ENCODE measurements at regions not wholly inside any gene's neighbourhood (a gene's known extent, or its start where the extent isn't known, plus 50 kb on each side); places are given as distances from the start of the nearest gene placed in this dataset.
"Not testable (repeated sequence)": the region's sequence is repeated elsewhere in the genome, so short reads cannot be mapped to it uniquely, and the experiment has no call there.

- DNase-seq (ENCODE audit: low spot score), result no peak
Observed at GRCh38 chr6:169983651-169984050, 232.2 kb downstream of the ERMARD start.

- no peak for DNase-seq (ENCODE audit: low spot score)
Observed at GRCh38 chr6:169982461-169983386, 231.3 kb downstream of the ERMARD start.

- no peak for DNase-seq (ENCODE audit: low spot score)
Observed at GRCh38 chr6:169981969-169982368, 230.5 kb downstream of the ERMARD start.

GRCh38 chr6:169981568-169981967 is 230.1 kb downstream of the ERMARD start:
- no peak for DNase-seq (ENCODE audit: low spot score)

GRCh38 chr6:169980826-169981450 is 229.5 kb downstream of the ERMARD start:
- no peak for DNase-seq (ENCODE audit: low spot score)

- DNase-seq (ENCODE audit: low spot score), result no peak
Observed at GRCh38 chr6:169979873-169980432, 228.5 kb downstream of the ERMARD start.

GRCh38 chr6:169978615-169979161 is 227.3 kb downstream of the ERMARD start:
- no peak for DNase-seq (ENCODE audit: low spot score)

- no peak for DNase-seq (ENCODE audit: low spot score)
Observed at GRCh38 chr6:169977434-169978265, 226.2 kb downstream of the ERMARD start.

- no peak for DNase-seq (ENCODE audit: low spot score)
Observed at GRCh38 chr6:169976301-169977081, 225.1 kb downstream of the ERMARD start.

- DNase-seq (ENCODE audit: low spot score), result no peak
Observed at GRCh38 chr6:169975701-169976100, 224.3 kb downstream of the ERMARD start.

- no peak for DNase-seq (ENCODE audit: low spot score)
Observed at GRCh38 chr6:169975286-169975685, 223.9 kb downstream of the ERMARD start.

GRCh38 chr6:169974663-169975062 is 223.2 kb downstream of the ERMARD start:
- no peak for DNase-seq (ENCODE audit: low spot score)

- not testable (repeated sequence) for DNase-seq (ENCODE audit: low spot score)
Observed at GRCh38 chr6:169973588-169974467, 222.4 kb downstream of the ERMARD start.

- no peak for DNase-seq (ENCODE audit: low spot score)
Observed at GRCh38 chr6:169972736-169973135, 221.3 kb downstream of the ERMARD start.

GRCh38 chr6:169972101-169972651 is 220.8 kb downstream of the ERMARD start:
- DNase-seq (ENCODE audit: low spot score), result no peak

- no peak for DNase-seq (ENCODE audit: low spot score)
Observed at GRCh38 chr6:169971081-169971861, 219.8 kb downstream of the ERMARD start.

- DNase-seq (ENCODE audit: low spot score), result no peak
Observed at GRCh38 chr6:169970306-169970988, 219.0 kb downstream of the ERMARD start.

Data from SK-N-DZ (cell line).